ENCODE measurements at regions not wholly inside any gene's neighbourhood (a gene's known extent, or its start where the extent isn't known, plus 50 kb on each side); places are given as distances from the start of the nearest gene placed in this dataset.

GRCh38 chr2:11945139-11946126, 199.0 kb downstream of the LPIN1 start:
- Histone ChIP-seq H3K4me2 (ENCODE audit: insufficient read depth, low read length) (no peak overlapping the region), H3K9me1 (replicated peaks; ENCODE audit: control insufficient read depth, extremely low read depth, insufficient read depth, low read length) (no peaks in the 10 kb centered on the region), H3K36me3 (ENCODE audit: control insufficient read depth in 2 of 2, extremely low read depth in 1 of 2, insufficient read depth in 2 of 2, low read length in 2 of 2) (no peaks in the 10 kb centered on the region), H3K9me3 (replicated peaks; ENCODE audit: control insufficient read depth, insufficient read depth, low read length) (no peaks in the 10 kb centered on the region), H2AFZ (ENCODE audit: low read depth, low read length) (no peak overlapping the region), H3K9ac (replicated peaks; ENCODE audit: extremely low read depth, insufficient read depth, low read length) (no peak overlapping the region), H3K4me3 (replicated peaks in 1 of 3; ENCODE audit: insufficient read depth in 1 of 3, low read depth in 1 of 3, low read length in 3 of 3) (no peak overlapping the region), H3K79me2 (ENCODE audit: control insufficient read depth, insufficient read depth, low read length) (no peaks in the 10 kb centered on the region), H4K20me1 (replicated peaks; ENCODE audit: control insufficient read depth, extremely low read depth, insufficient read depth, low read length) (no peaks in the 10 kb centered on the region), H3K4me1 (ENCODE audit: control insufficient read depth, extremely low read depth, insufficient read depth, low read length) (no peaks in the 10 kb centered on the region), H3K27me3 (ENCODE audit: control insufficient read depth in 2 of 2, insufficient read depth in 2 of 2, low read length in 2 of 2) (no peaks in the 10 kb centered on the region), H3K27ac (ENCODE audit: insufficient read depth, low read depth, low read length) (no peak overlapping the region)
- dilution Hi-C loops (cut with MboI; ENCODE audit: extremely low pct_ligation_motif_present, low sequenced_read_pairs): no loop called here
- TF ChIP-seq MAX (IDR thresholded peaks at IDR 0.05; ENCODE audit: insufficient read depth, insufficient read length) (no peak), EZH2 (IDR thresholded peaks at IDR 0.05; ENCODE audit: borderline replicate concordance, low read depth, low read length, severe bottlenecking) (no peak), CTCF (IDR thresholded peaks at IDR 0.05; ENCODE audit: extremely low read depth in 1 of 2, insufficient read depth in 1 of 2, low read depth in 1 of 2, low read length in 2 of 2) (no peak), POLR2AphosphoS5 (IDR thresholded peaks at IDR 0.05; ENCODE audit: insufficient read depth, low read depth, low read length) (no peak), FOS (IDR thresholded peaks at IDR 0.05; ENCODE audit: borderline replicate concordance, insufficient read depth, low read length) (no peak), GATA2 (IDR thresholded peaks at IDR 0.05; ENCODE audit: insufficient read depth, insufficient read length, low read depth, low read length) (no peak), JUN (IDR thresholded peaks at IDR 0.05; ENCODE audit: borderline replicate concordance, insufficient read depth, insufficient read length, low read depth) (no peak), MYC (IDR thresholded peaks at IDR 0.05; ENCODE audit: low read depth, low read length) (no peak), POLR2A (IDR thresholded peaks at IDR 0.05; ENCODE audit: low read depth, low read length) (no peak)
- FAIRE-seq (no peak), DNase-seq (ENCODE audit: low read depth, low spot score) (no peak)
- intact Hi-C loops (cut with micrococcal nuclease): no loop called here
- ChIA-PET CTCF (no interaction called here), POLR2A (no interaction called here)
- BruUV-seq (replicated peaks): no TSS peak

Data from endothelial cell of umbilical vein (primary cell).